Esophagus muscularis mucosa (tissue), 4 donors: ENCODE measurements at regions not wholly inside any gene's neighbourhood (a gene's known extent, or its start where the extent isn't known, plus 50 kb on each side); places are given as distances from the start of the nearest gene placed in this dataset.

Source experiments
- DNase-seq: peaks from one replicate; pipeline ENCODE4 v3.0.0-alpha.2; 2017; ENCODE audit errors: extremely low spot score
- H3K27ac ChIP-seq, 4 donors: fragments of 200-600 bp; sonication (generic); replicated peaks in 1 of 4; 1 replicate in 3 of 4; 2 replicates in 1 of 4; pipeline ENCODE4 v1.5.1; 2016 to 2019; ENCODE audit warnings: mild to moderate bottlenecking in 1 of 4
- H3K27me3 ChIP-seq, 4 donors: fragments of 200-600 bp; sonication (generic); one replicate each; pipeline versions ENCODE4 v1.5.1 to v1.6.0; 2016 to 2019
- H3K36me3 ChIP-seq, 4 donors: fragments of 200-600 bp; sonication (generic); one replicate each; pipeline ENCODE4 v1.5.1; 2016 to 2019
- H3K4me1 ChIP-seq, 4 donors: fragments of 200-600 bp; sonication (generic); one replicate each; pipeline ENCODE4 v1.5.1; 2016 to 2019
- H3K4me3 ChIP-seq, 4 donors: fragments of 200-600 bp; sonication (generic); 1 replicate in 2 of 4; 2 replicates in 2 of 4; pipeline ENCODE4 v1.5.1; 2016 to 2019; ENCODE audit warnings: mild to moderate bottlenecking in 4 of 4, moderate library complexity in 1 of 4
- H3K9me3 ChIP-seq, 4 donors: fragments of 200-600 bp; sonication (generic); 1 replicate in 3 of 4; 2 replicates in 1 of 4; pipeline ENCODE4 v1.5.1; 2016 to 2019
- CTCF ChIP-seq, 3 experiments: fragments of 200-600 bp in 2 of 3; fragments of 450-650 bp in 1 of 3; sonication (generic) in 2 of 3; IDR thresholded peaks; one replicate each; pipeline ENCODE4 v1.5.1; 2017 to 2019; ENCODE audit warnings: antibody characterized with exemption in 3 of 3, mild to moderate bottlenecking in 2 of 3, moderate library complexity in 1 of 3
- EP300 ChIP-seq: sonication (generic); formaldehyde crosslinking; IDR thresholded peaks from one replicate; pipeline ENCODE4 v1.6.1; 2017; ENCODE audit warnings: antibody characterized with exemption
- POLR2A ChIP-seq: fragments of 450-650 bp; IDR thresholded peaks from one replicate; pipeline ENCODE4 v1.6.1; 2017; ENCODE audit warnings: antibody characterized with exemption, moderate library complexity, mild to moderate bottlenecking, low read depth
- POLR2AphosphoS5 ChIP-seq, 2 donors: sonication (generic); formaldehyde crosslinking; IDR thresholded peaks; one replicate each; pipeline ENCODE4 v1.6.1; 2017; ENCODE audit warnings: antibody characterized with exemption in 2 of 2
- whole genome bisulfite sequencing: methylation state at CpG from one replicate; pipeline ENCODE4 v1.1.5; 2018; 5-methylcytosine and 5-hydroxymethylcytosine counted together
- intact Hi-C: fragments of 100-400 bp; cut with DNase I; formaldehyde crosslinking; loops from one replicate; pipeline ENCODE4 v1.15.1; 2023

- Histone ChIP-seq H3K4me1 (no peaks in the 10 kb centered on the region), H3K27me3 (no peaks in the 10 kb centered on the region), H3K27ac (no peak overlapping the region), H3K4me3 (no peak overlapping the region), H3K9me3 (peaks cover 0 to 8% (median 3%) of the 10 kb centered on the region in 4 donors), H3K36me3 (no peaks in the 10 kb centered on the region)
- DNase-seq, result no peak
- intact Hi-C loops, result no loop called here
- 87% methylated on average over 2 of the region's 2 CpGs for WGBS
- TF ChIP-seq POLR2AphosphoS5 (IDR thresholded peaks at IDR 0.05) (no peak), POLR2A (no peak), CTCF (IDR thresholded peaks at IDR 0.05) (no peak), EP300 (no peak)
Measured at GRCh38 chr5:85929713-85930112, 688.0 kb upstream of the COX7C start.

- no peaks in the 10 kb centered on the region for H3K36me3 ChIP-seq
- no peaks in the 10 kb centered on the region for H3K4me1 ChIP-seq
- DNase-seq, result no peak
- no peak overlapping the region for H3K4me3 ChIP-seq
- intact Hi-C loops, result no loop called here
- 74% methylated on average over 3 of the region's 3 CpGs for WGBS
- TF ChIP-seq CTCF (IDR thresholded peaks at IDR 0.05) (no peak), POLR2AphosphoS5 (IDR thresholded peaks at IDR 0.05) (no peak), POLR2A (no peak), EP300 (no peak)
- H3K27me3 ChIP-seq, result no peaks in the 10 kb centered on the region
- H3K27ac ChIP-seq, result no peak overlapping the region
- no peaks in the 10 kb centered on the region for H3K9me3 ChIP-seq
Measured at GRCh38 chr5:85931220-85931619, 686.5 kb upstream of the COX7C start.

GRCh38 chr5:85938201-85938600 is 679.5 kb upstream of the COX7C start:
- no peaks in the 10 kb centered on the region for H3K4me1 ChIP-seq
- no peak for DNase-seq
- intact Hi-C loops, result no loop called here
- H3K36me3 ChIP-seq, result no peaks in the 10 kb centered on the region
- no peaks in the 10 kb centered on the region for H3K27me3 ChIP-seq
- TF ChIP-seq CTCF (IDR thresholded peaks at IDR 0.05), result no peak
- TF ChIP-seq POLR2A, result no peak
- TF ChIP-seq EP300, result no peak
- TF ChIP-seq POLR2AphosphoS5 (IDR thresholded peaks at IDR 0.05), result no peak
- no peak overlapping the region for H3K27ac ChIP-seq
- WGBS, result 52% methylated on average over 3 of the region's 3 CpGs
- H3K4me3 ChIP-seq, result no peak overlapping the region
- H3K9me3 ChIP-seq, result no peaks in the 10 kb centered on the region

- Histone ChIP-seq H3K9me3 (peaks cover 0 to 9% (median 4%) of the 10 kb centered on the region in 4 donors), H3K27ac (no peak overlapping the region), H3K27me3 (no peaks in the 10 kb centered on the region), H3K36me3 (no peaks in the 10 kb centered on the region), H3K4me3 (no peak overlapping the region), H3K4me1 (no peaks in the 10 kb centered on the region)
- no peak for TF ChIP-seq POLR2AphosphoS5 (IDR thresholded peaks at IDR 0.05)
- TF ChIP-seq POLR2A, result no peak
- no peak for TF ChIP-seq EP300
- intact Hi-C loops, result no loop called here
- DNase-seq, result no peak
- 86% methylated on average over 3 of the region's 3 CpGs for WGBS
Measured at GRCh38 chr5:85951707-85952210, 666.0 kb upstream of the COX7C start.

- H3K36me3 ChIP-seq, result no peaks in the 10 kb centered on the region
- H3K27ac ChIP-seq, result no peak overlapping the region
- no peaks in the 10 kb centered on the region for H3K27me3 ChIP-seq
- H3K9me3 ChIP-seq, result peaks cover 0 to 9% (median 4%) of the 10 kb centered on the region in 4 donors
- no peaks in the 10 kb centered on the region for H3K4me1 ChIP-seq
- intact Hi-C loops, result no loop called here
- TF ChIP-seq POLR2A (no peak), EP300 (no peak), POLR2AphosphoS5 (IDR thresholded peaks at IDR 0.05) (no peak), CTCF (IDR thresholded peaks at IDR 0.05) (no peak)
- 95% methylated on average over 2 of the region's 2 CpGs for WGBS
- DNase-seq, result no peak
- no peak overlapping the region for H3K4me3 ChIP-seq
Measured at GRCh38 chr5:85952680-85953079, 665.1 kb upstream of the COX7C start.
